ENCODE measurements at regions not wholly inside any gene's neighbourhood (a gene's known extent, or its start where the extent isn't known, plus 50 kb on each side); places are given as distances from the start of the nearest gene placed in this dataset.

- no peak overlapping the region for H2BK5ac ChIP-seq (ENCODE audit: low read depth, low read length, poor library complexity)
- no peak overlapping the region for H3K4me2 ChIP-seq (ENCODE audit: low read length)
- no peak overlapping the region for H2BK12ac ChIP-seq (ENCODE audit: low read length)
- no peaks in the 10 kb centered on the region for H3K4me1 ChIP-seq (ENCODE audit: control insufficient read depth in 1 of 2, insufficient read depth in 2 of 2, low read length in 2 of 2)
- no peaks in the 10 kb centered on the region for H3K79me1 ChIP-seq (ENCODE audit: low read length)
- H3K9ac ChIP-seq (ENCODE audit: low read length): no peak overlapping the region
- no peak overlapping the region for H2AK5ac ChIP-seq (ENCODE audit: low read length)
- no peak overlapping the region for H4K91ac ChIP-seq (ENCODE audit: low read depth, low read length)
- no peaks in the 10 kb centered on the region for H3K79me2 ChIP-seq (ENCODE audit: control insufficient read depth, insufficient read depth, low read length, poor library complexity)
- no peaks in the 10 kb centered on the region for H3K36me3 ChIP-seq (ENCODE audit: control insufficient read depth in 1 of 2, insufficient read depth in 2 of 2, low read length in 2 of 2)
- no CpG with 5 or more reads among the region's 4 CpGs for WGBS (ENCODE audit: extremely low coverage, insufficient coverage, insufficient read length)
- no peak overlapping the region for H3K18ac ChIP-seq (ENCODE audit: low read length)
- H3K4ac ChIP-seq (ENCODE audit: low read depth, low read length): no peak overlapping the region
- H3K14ac ChIP-seq (ENCODE audit: low read length): no peak overlapping the region
- no peak for DNase-seq
- H2BK120ac ChIP-seq (ENCODE audit: insufficient read depth, low read length, poor library complexity): no peak overlapping the region
- H3K23ac ChIP-seq (ENCODE audit: low read length): no peak overlapping the region
- no peak overlapping the region for H4K12ac ChIP-seq (ENCODE audit: low read depth, low read length)
- H3K27ac ChIP-seq (ENCODE audit: low read depth, low read length): no peak overlapping the region
- no peaks in the 10 kb centered on the region for H3K9me3 ChIP-seq (ENCODE audit: insufficient read depth, low read depth, low read length)
- H4K8ac ChIP-seq (ENCODE audit: low read depth, low read length): no peak overlapping the region
- H2AFZ ChIP-seq (ENCODE audit: insufficient read depth, low read length, poor library complexity): no peak overlapping the region
- H3K4me3 ChIP-seq (ENCODE audit: low read depth, low read length): no peak overlapping the region
- H3K27me3 ChIP-seq (ENCODE audit: insufficient read depth, low read length): no peaks in the 10 kb centered on the region
Observed at GRCh38 chr4:23956601-23957364, 66.9 kb upstream of the PPARGC1A start.

GRCh38 chr4:23952258-23952657 is 62.4 kb upstream of the PPARGC1A start:
- H4K12ac ChIP-seq (ENCODE audit: low read depth, low read length): no peak overlapping the region
- H4K91ac ChIP-seq (ENCODE audit: low read depth, low read length): no peak overlapping the region
- no peak overlapping the region for H4K8ac ChIP-seq (ENCODE audit: low read depth, low read length)
- no peaks in the 10 kb centered on the region for H3K79me2 ChIP-seq (ENCODE audit: control insufficient read depth, insufficient read depth, low read length, poor library complexity)
- no peak overlapping the region for H3K4me3 ChIP-seq (ENCODE audit: low read depth, low read length)
- H3K36me3 ChIP-seq (ENCODE audit: control insufficient read depth in 1 of 2, insufficient read depth in 2 of 2, low read length in 2 of 2): no peaks in the 10 kb centered on the region
- no peak overlapping the region for H3K23ac ChIP-seq (ENCODE audit: low read length)
- H3K18ac ChIP-seq (ENCODE audit: low read length): no peak overlapping the region
- no peak overlapping the region for H3K4ac ChIP-seq (ENCODE audit: low read depth, low read length)
- no peak overlapping the region for H3K14ac ChIP-seq (ENCODE audit: low read length)
- peaks cover 0 to 3% of the 10 kb centered on the region in 2 experiments for H3K4me1 ChIP-seq (ENCODE audit: control insufficient read depth in 1 of 2, insufficient read depth in 2 of 2, low read length in 2 of 2)
- H3K9ac ChIP-seq (ENCODE audit: low read length): no peak overlapping the region
- H2AK5ac ChIP-seq (ENCODE audit: low read length): no peak overlapping the region
- DNase-seq: no peak
- H3K79me1 ChIP-seq (ENCODE audit: low read length): no peaks in the 10 kb centered on the region
- H2AFZ ChIP-seq (ENCODE audit: insufficient read depth, low read length, poor library complexity): no peak overlapping the region
- WGBS (ENCODE audit: extremely low coverage, insufficient coverage, insufficient read length): no CpG with 5 or more reads among the region's 2 CpGs
- no peaks in the 10 kb centered on the region for H3K27me3 ChIP-seq (ENCODE audit: insufficient read depth, low read length)
- no peak overlapping the region for H2BK12ac ChIP-seq (ENCODE audit: low read length)
- H3K9me3 ChIP-seq (ENCODE audit: insufficient read depth, low read depth, low read length): no peaks in the 10 kb centered on the region
- H2BK120ac ChIP-seq (ENCODE audit: insufficient read depth, low read length, poor library complexity): no peak overlapping the region
- H3K4me2 ChIP-seq (ENCODE audit: low read length): no peak overlapping the region
- no peak overlapping the region for H3K27ac ChIP-seq (ENCODE audit: low read depth, low read length)
- no peak overlapping the region for H2BK5ac ChIP-seq (ENCODE audit: low read depth, low read length, poor library complexity)

- H3K4me2 ChIP-seq (ENCODE audit: low read length): no peak overlapping the region
- H3K79me1 ChIP-seq (ENCODE audit: low read length): peaks cover 2% of the 10 kb centered on the region
- no CpG with 5 or more reads among the region's 4 CpGs for WGBS (ENCODE audit: extremely low coverage, insufficient coverage, insufficient read length)
- H3K9ac ChIP-seq (ENCODE audit: low read length): no peak overlapping the region
- no peak overlapping the region for H2BK5ac ChIP-seq (ENCODE audit: low read depth, low read length, poor library complexity)
- DNase-seq: peak in 1 of 2 donors; percentile 7
- H3K4ac ChIP-seq (ENCODE audit: low read depth, low read length): no peak overlapping the region
- H4K12ac ChIP-seq (ENCODE audit: low read depth, low read length): no peak overlapping the region
- no peak overlapping the region for H2AFZ ChIP-seq (ENCODE audit: insufficient read depth, low read length, poor library complexity)
- no peak overlapping the region for H4K91ac ChIP-seq (ENCODE audit: low read depth, low read length)
- peaks cover 3 to 5% of the 10 kb centered on the region in 2 experiments for H3K4me1 ChIP-seq (ENCODE audit: control insufficient read depth in 1 of 2, insufficient read depth in 2 of 2, low read length in 2 of 2)
- no peak overlapping the region for H3K23ac ChIP-seq (ENCODE audit: low read length)
- H3K18ac ChIP-seq (ENCODE audit: low read length): no peak overlapping the region
- H2BK12ac ChIP-seq (ENCODE audit: low read length): no peak overlapping the region
- no peak overlapping the region for H3K14ac ChIP-seq (ENCODE audit: low read length)
- no peaks in the 10 kb centered on the region for H3K9me3 ChIP-seq (ENCODE audit: insufficient read depth, low read depth, low read length)
- H3K4me3 ChIP-seq (ENCODE audit: low read depth, low read length): no peak overlapping the region
- no peak overlapping the region for H2AK5ac ChIP-seq (ENCODE audit: low read length)
- no peak overlapping the region for H3K27ac ChIP-seq (ENCODE audit: low read depth, low read length)
- H3K79me2 ChIP-seq (ENCODE audit: control insufficient read depth, insufficient read depth, low read length, poor library complexity): no peaks in the 10 kb centered on the region
- no peak overlapping the region for H2BK120ac ChIP-seq (ENCODE audit: insufficient read depth, low read length, poor library complexity)
- no peaks in the 10 kb centered on the region for H3K36me3 ChIP-seq (ENCODE audit: control insufficient read depth in 1 of 2, insufficient read depth in 2 of 2, low read length in 2 of 2)
- no peaks in the 10 kb centered on the region for H3K27me3 ChIP-seq (ENCODE audit: insufficient read depth, low read length)
- H4K8ac ChIP-seq (ENCODE audit: low read depth, low read length): no peak overlapping the region
Observed at GRCh38 chr4:23947826-23948225, 58.0 kb upstream of the PPARGC1A start.

GRCh38 chr4:23946299-23946698 is 56.5 kb upstream of the PPARGC1A start:
- Histone ChIP-seq H4K12ac (ENCODE audit: low read depth, low read length) (no peak overlapping the region), H3K36me3 (ENCODE audit: control insufficient read depth in 1 of 2, insufficient read depth in 2 of 2, low read length in 2 of 2) (no peaks in the 10 kb centered on the region), H3K9ac (ENCODE audit: low read length) (no peak overlapping the region), H2BK120ac (ENCODE audit: insufficient read depth, low read length, poor library complexity) (no peak overlapping the region), H3K27me3 (ENCODE audit: insufficient read depth, low read length) (no peaks in the 10 kb centered on the region), H2BK12ac (ENCODE audit: low read length) (no peak overlapping the region), H4K8ac (ENCODE audit: low read depth, low read length) (no peak overlapping the region), H3K27ac (ENCODE audit: low read depth, low read length) (no peak overlapping the region), H3K23ac (ENCODE audit: low read length) (no peak overlapping the region), H3K79me1 (ENCODE audit: low read length) (peaks cover 2% of the 10 kb centered on the region), H3K4me1 (ENCODE audit: control insufficient read depth in 1 of 2, insufficient read depth in 2 of 2, low read length in 2 of 2) (peaks cover 3 to 5% of the 10 kb centered on the region in 2 experiments), H3K4ac (ENCODE audit: low read depth, low read length) (no peak overlapping the region), H4K91ac (ENCODE audit: low read depth, low read length) (no peak overlapping the region), H2AFZ (ENCODE audit: insufficient read depth, low read length, poor library complexity) (no peak overlapping the region), H3K4me2 (ENCODE audit: low read length) (no peak overlapping the region), H2BK5ac (ENCODE audit: low read depth, low read length, poor library complexity) (no peak overlapping the region), H3K18ac (ENCODE audit: low read length) (no peak overlapping the region), H2AK5ac (ENCODE audit: low read length) (no peak overlapping the region), H3K4me3 (ENCODE audit: low read depth, low read length) (no peak overlapping the region), H3K9me3 (ENCODE audit: insufficient read depth, low read depth, low read length) (no peaks in the 10 kb centered on the region), H3K79me2 (ENCODE audit: control insufficient read depth, insufficient read depth, low read length, poor library complexity) (no peaks in the 10 kb centered on the region), H3K14ac (ENCODE audit: low read length) (no peak overlapping the region)
- no CpG with 5 or more reads among the region's 6 CpGs for WGBS (ENCODE audit: extremely low coverage, insufficient coverage, insufficient read length)
- no peak for DNase-seq
